SU-DHL-6 (cell line): ENCODE measurements at regions not wholly inside any gene's neighbourhood (a gene's known extent, or its start where the extent isn't known, plus 50 kb on each side); places are given as distances from the start of the nearest gene placed in this dataset.

ENCODE experiments used
- EZH2phosphoT487 ChIP-seq: fragments of 200-600 bp; sonication (generic), shearing (Covaris generic); conservative IDR thresholded peaks from 2 replicates; pipeline ENCODE4 v1.6.1; 2018; ENCODE audit warnings: mild to moderate bottlenecking, antibody characterized with exemption, low read length, moderate library complexity, mixed read lengths
- TF ChIP-seq, protein P1 (sequence below): fragments of 200-600 bp; sonication (generic); IDR thresholded peaks from one replicate; pipeline ENCODE4 v1.5.1; 2017; ENCODE audit warnings: antibody characterized with exemption, mild to moderate bottlenecking, low read length, moderate library complexity; ENCODE audit not compliant: insufficient read depth, poor library complexity, severe bottlenecking

GRCh38 chr6:10190042-10190441 is 224.8 kb downstream of the TFAP2A start:
- TF ChIP-seq, protein P1, sequence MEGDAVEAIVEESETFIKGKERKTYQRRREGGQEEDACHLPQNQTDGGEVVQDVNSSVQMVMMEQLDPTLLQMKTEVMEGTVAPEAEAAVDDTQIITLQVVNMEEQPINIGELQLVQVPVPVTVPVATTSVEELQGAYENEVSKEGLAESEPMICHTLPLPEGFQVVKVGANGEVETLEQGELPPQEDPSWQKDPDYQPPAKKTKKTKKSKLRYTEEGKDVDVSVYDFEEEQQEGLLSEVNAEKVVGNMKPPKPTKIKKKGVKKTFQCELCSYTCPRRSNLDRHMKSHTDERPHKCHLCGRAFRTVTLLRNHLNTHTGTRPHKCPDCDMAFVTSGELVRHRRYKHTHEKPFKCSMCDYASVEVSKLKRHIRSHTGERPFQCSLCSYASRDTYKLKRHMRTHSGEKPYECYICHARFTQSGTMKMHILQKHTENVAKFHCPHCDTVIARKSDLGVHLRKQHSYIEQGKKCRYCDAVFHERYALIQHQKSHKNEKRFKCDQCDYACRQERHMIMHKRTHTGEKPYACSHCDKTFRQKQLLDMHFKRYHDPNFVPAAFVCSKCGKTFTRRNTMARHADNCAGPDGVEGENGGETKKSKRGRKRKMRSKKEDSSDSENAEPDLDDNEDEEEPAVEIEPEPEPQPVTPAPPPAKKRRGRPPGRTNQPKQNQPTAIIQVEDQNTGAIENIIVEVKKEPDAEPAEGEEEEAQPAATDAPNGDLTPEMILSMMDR = no peak
- no peak for TF ChIP-seq EZH2phosphoT487
